Keratinocyte (primary cell): ENCODE measurements at regions not wholly inside any gene's neighbourhood (a gene's known extent, or its start where the extent isn't known, plus 50 kb on each side); places are given as distances from the start of the nearest gene placed in this dataset.

Experiments
- DNase-seq: peaks from one replicate; pipeline ENCODE4 v3.0.0-alpha.2; 2011; ENCODE audit warnings: low read depth, missing footprints, low spot score
- FAIRE-seq: peaks from 2 replicates; lab custom pipeline; 2011; peaks lifted over from hg19 to GRCh38; lab: Jason Lieb, UNC
- H2AFZ ChIP-seq: 2 replicates; pipeline ENCODE4 v1.6.0; 2012; ENCODE audit warnings: low read length, control low read depth, inconsistent platforms; ENCODE audit not compliant: control insufficient read depth
- H3K27ac ChIP-seq: 2 replicates; pipeline ENCODE4 v1.5.1; 2011; ENCODE audit warnings: low read length; ENCODE audit not compliant: control insufficient read depth, insufficient read depth
- H3K27me3 ChIP-seq: 3 replicates; pipeline ENCODE4 v1.6.0; 2011; ENCODE audit warnings: low read length; ENCODE audit not compliant: control insufficient read depth, insufficient read depth; ENCODE audit errors: extremely low read depth
- H3K36me3 ChIP-seq, 2 experiments: 2 replicates in 1 of 2; 3 replicates in 1 of 2; pipeline ENCODE4 v1.5.1; 2011; ENCODE audit warnings: low read length in 2 of 2, mild to moderate bottlenecking in 1 of 2; ENCODE audit not compliant: control insufficient read depth in 2 of 2, insufficient read depth in 2 of 2; ENCODE audit errors: extremely low read depth in 1 of 2
- H3K4me1 ChIP-seq: 3 replicates; pipeline ENCODE4 v1.5.1; 2011; ENCODE audit warnings: low read length; ENCODE audit not compliant: control insufficient read depth, insufficient read depth; ENCODE audit errors: extremely low read depth
- H3K4me2 ChIP-seq: 3 replicates; pipeline ENCODE4 v1.6.0; 2011; ENCODE audit warnings: low read depth, low read length; ENCODE audit not compliant: control insufficient read depth, insufficient read depth; ENCODE audit errors: extremely low read depth
- H3K4me3 ChIP-seq, 3 experiments: fragments of 200-600 bp in 1 of 3; sonication (generic) in 1 of 3; 2 replicates in 2 of 3; 3 replicates in 1 of 3; pipeline ENCODE4 v1.5.1; 2011 to 2016; ENCODE audit warnings: low read length in 3 of 3, mild to moderate bottlenecking in 3 of 3, control low read depth in 2 of 3, inconsistent platforms in 1 of 3, low read depth in 1 of 3, mixed read lengths in 1 of 3, mixed run types in 1 of 3, moderate library complexity in 1 of 3; ENCODE audit not compliant: control insufficient read depth in 2 of 3, insufficient read depth in 2 of 3; ENCODE audit errors: extremely low read depth in 1 of 3
- H3K79me2 ChIP-seq: 2 replicates; pipeline ENCODE4 v1.6.0; 2012; ENCODE audit warnings: low read length; ENCODE audit not compliant: control insufficient read depth, insufficient read depth
- H3K9ac ChIP-seq: 3 replicates; pipeline ENCODE4 v1.6.0; 2011; ENCODE audit warnings: low read length; ENCODE audit not compliant: control insufficient read depth, insufficient read depth; ENCODE audit errors: extremely low read depth
- H3K9me1 ChIP-seq: 3 replicates; pipeline ENCODE4 v1.6.0; 2011; ENCODE audit warnings: low read length; ENCODE audit not compliant: control insufficient read depth, insufficient read depth; ENCODE audit errors: extremely low read depth
- H3K9me3 ChIP-seq: 2 replicates; pipeline ENCODE4 v1.5.1; 2012; ENCODE audit warnings: low read depth, low read length; ENCODE audit not compliant: control insufficient read depth
- H4K20me1 ChIP-seq: 3 replicates; pipeline ENCODE4 v1.6.0; 2011; ENCODE audit warnings: low read length; ENCODE audit not compliant: control insufficient read depth, insufficient read depth; ENCODE audit errors: extremely low read depth
- CTCF ChIP-seq, 3 experiments: IDR thresholded peaks in 1 of 3; conservative IDR thresholded peaks in 1 of 3; optimal IDR thresholded peaks in 1 of 3; 2 replicates in 2 of 3; 3 replicates in 1 of 3; pipeline versions ENCODE3 to v1.5.1; 2011; ENCODE audit warnings: low read length in 3 of 3, mild to moderate bottlenecking in 3 of 3, moderate library complexity in 2 of 3, control low read depth in 1 of 3, inconsistent platforms in 1 of 3; ENCODE audit not compliant: insufficient read depth in 2 of 3; ENCODE audit errors: extremely low read depth in 1 of 3
- EZH2 ChIP-seq: IDR thresholded peaks from one replicate; pipeline ENCODE4 v1.6.1; 2012; ENCODE audit warnings: inconsistent platforms, mild to moderate bottlenecking, low read length, moderate library complexity
- dilution Hi-C: fragments of 300-500 bp; cut with MboI; formaldehyde crosslinking; loops from one replicate; pipeline ENCODE4 v1.7.0; 2020; ENCODE audit warnings: low sequenced_read_pairs; ENCODE audit not compliant: extremely low pct_ligation_motif_present

- no peak for FAIRE-seq
- H3K27me3 ChIP-seq: no peaks in the 10 kb centered on the region
- no peak overlapping the region for H3K4me2 ChIP-seq
- H2AFZ ChIP-seq: no peak overlapping the region
- peaks cover 6% of the 10 kb centered on the region for H3K4me1 ChIP-seq
- H3K36me3 ChIP-seq: no peaks in the 10 kb centered on the region
- no peaks in the 10 kb centered on the region for H3K9me1 ChIP-seq
- dilution Hi-C loops: no loop called here
- H3K4me3 ChIP-seq: no peak overlapping the region
- H3K79me2 ChIP-seq: no peaks in the 10 kb centered on the region
- H3K9me3 ChIP-seq: no peaks in the 10 kb centered on the region
- DNase-seq: no peak
- no peak overlapping the region for H3K9ac ChIP-seq
- H3K27ac ChIP-seq: no peak overlapping the region
- H4K20me1 ChIP-seq: no peaks in the 10 kb centered on the region
- TF ChIP-seq EZH2: no peak
- no peak for TF ChIP-seq CTCF (optimal IDR thresholded peaks at IDR 0.05 in 1 of 3, IDR thresholded peaks at IDR 0.05 in 1 of 3, conservative IDR thresholded peaks at IDR 0.05 in 1 of 3; ENCODE audit: extremely low read depth in 1 of 3, insufficient read depth in 2 of 3, low read length in 3 of 3)
Observed at GRCh38 chr15:36389107-36389506, 190.3 kb upstream of the CDIN1 start.

- TF ChIP-seq CTCF (optimal IDR thresholded peaks at IDR 0.05 in 1 of 3, IDR thresholded peaks at IDR 0.05 in 1 of 3, conservative IDR thresholded peaks at IDR 0.05 in 1 of 3; ENCODE audit: extremely low read depth in 1 of 3, insufficient read depth in 2 of 3, low read length in 3 of 3): no peak
- no peak for TF ChIP-seq EZH2
- no peak overlapping the region for H3K4me3 ChIP-seq
- no peaks in the 10 kb centered on the region for H4K20me1 ChIP-seq
- H3K9me1 ChIP-seq: no peaks in the 10 kb centered on the region
- no peak for DNase-seq
- H3K27me3 ChIP-seq: no peaks in the 10 kb centered on the region
- no peak overlapping the region for H3K4me2 ChIP-seq
- no peak overlapping the region for H3K27ac ChIP-seq
- peaks cover 6% of the 10 kb centered on the region for H3K4me1 ChIP-seq
- H3K9me3 ChIP-seq: no peaks in the 10 kb centered on the region
- H2AFZ ChIP-seq: no peak overlapping the region
- H3K36me3 ChIP-seq: no peaks in the 10 kb centered on the region
- H3K79me2 ChIP-seq: no peaks in the 10 kb centered on the region
- H3K9ac ChIP-seq: no peak overlapping the region
- dilution Hi-C loops: no loop called here
- no peak for FAIRE-seq
Observed at GRCh38 chr15:36390491-36390890, 188.9 kb upstream of the CDIN1 start.
